Thyroid gland (tissue), 4 donors: ENCODE measurements at regions not wholly inside any gene's neighbourhood (a gene's known extent, or its start where the extent isn't known, plus 50 kb on each side); places are given as distances from the start of the nearest gene placed in this dataset.
"Not testable (repeated sequence)": the region's sequence is repeated elsewhere in the genome, so short reads cannot be mapped to it uniquely, and the experiment has no call there.

Source experiments
- DNase-seq, 2 donors: peaks; one replicate each; pipeline ENCODE4 v3.0.0-alpha.2; 2019
- H3K27ac ChIP-seq, 3 donors: fragments of 200-600 bp; sonication (generic); 1 replicate in 2 of 3; 2 replicates in 1 of 3; pipeline ENCODE4 v1.5.1; 2016 to 2019; ENCODE audit warnings: mild to moderate bottlenecking in 1 of 3, moderate library complexity in 1 of 3
- H3K27me3 ChIP-seq: fragments of 200-600 bp; sonication (generic); one replicate; pipeline ENCODE4 v1.5.1; 2019
- H3K36me3 ChIP-seq, 2 donors: fragments of 200-600 bp; sonication (generic); one replicate each; pipeline ENCODE4 v1.5.1; 2016 to 2019
- H3K4me1 ChIP-seq, 2 donors: fragments of 200-600 bp; sonication (generic); one replicate each; pipeline ENCODE4 v1.5.1; 2017 to 2019
- H3K4me3 ChIP-seq, 3 donors: fragments of 200-600 bp; sonication (generic); replicated peaks in 1 of 3; 1 replicate in 2 of 3; 2 replicates in 1 of 3; pipeline ENCODE4 v1.5.1; 2016; ENCODE audit warnings: mild to moderate bottlenecking in 1 of 3
- H3K9me3 ChIP-seq: fragments of 200-600 bp; sonication (generic); one replicate; pipeline ENCODE4 v1.5.1; 2017
- CTCF ChIP-seq, 6 experiments: fragments of 200-600 bp in 3 of 6; fragments of 450-650 bp in 3 of 6; sonication (generic) in 3 of 6; IDR thresholded peaks; one replicate each; pipeline ENCODE4 v1.5.1; 2016 to 2019; ENCODE audit warnings: antibody characterized with exemption in 6 of 6, mild to moderate bottlenecking in 2 of 6, inconsistent platforms in 1 of 6, moderate library complexity in 1 of 6
- POLR2A ChIP-seq, 2 donors: fragments of 450-650 bp; IDR thresholded peaks; one replicate each; pipeline ENCODE4 v1.6.1; 2017; ENCODE audit warnings: antibody characterized with exemption in 2 of 2, mild to moderate bottlenecking in 2 of 2, moderate library complexity in 1 of 2
- WGBS, 2 donors: methylation state at CpG; one replicate each; pipeline ENCODE4 v1.1.5; 2017; 5-methylcytosine and 5-hydroxymethylcytosine counted together
- intact Hi-C: fragments of 100-400 bp; cut with DNase I; formaldehyde crosslinking; loops from one replicate; pipeline ENCODE4 v1.15.1; 2023

GRCh38 chr5:39755452-39755851 lies 330.7 kb upstream of the DAB2 start:
- intact Hi-C loops, result no loop called here
- DNase-seq, result no peak

GRCh38 chr5:39753747-39754146 lies 329.0 kb upstream of the DAB2 start:
- intact Hi-C loops, H3K27ac ChIP-seq, H3K4me3 ChIP-seq, DNase-seq, H3K4me1 ChIP-seq, H3K27me3 ChIP-seq, H3K9me3 ChIP-seq, H3K36me3 ChIP-seq: not testable (repeated sequence)
- WGBS, 2 donors, result 90 to 93% methylated on average over 1 of the region's 1 CpG

More at GRCh38 chr5:39755452-39755851, 330.7 kb upstream of the DAB2 start:
- TF ChIP-seq CTCF (IDR thresholded peaks at IDR 0.05) (no peak), POLR2A (IDR thresholded peaks at IDR 0.05) (no peak)
- no peaks in the 10 kb centered on the region for H3K27me3 ChIP-seq
- no peaks in the 10 kb centered on the region for H3K9me3 ChIP-seq
- no peaks in the 10 kb centered on the region for H3K36me3 ChIP-seq
- no peak overlapping the region for H3K4me3 ChIP-seq
- peaks cover 0 to 5% of the 10 kb centered on the region in 2 donors for H3K4me1 ChIP-seq
- no peak overlapping the region for H3K27ac ChIP-seq

DNA sequence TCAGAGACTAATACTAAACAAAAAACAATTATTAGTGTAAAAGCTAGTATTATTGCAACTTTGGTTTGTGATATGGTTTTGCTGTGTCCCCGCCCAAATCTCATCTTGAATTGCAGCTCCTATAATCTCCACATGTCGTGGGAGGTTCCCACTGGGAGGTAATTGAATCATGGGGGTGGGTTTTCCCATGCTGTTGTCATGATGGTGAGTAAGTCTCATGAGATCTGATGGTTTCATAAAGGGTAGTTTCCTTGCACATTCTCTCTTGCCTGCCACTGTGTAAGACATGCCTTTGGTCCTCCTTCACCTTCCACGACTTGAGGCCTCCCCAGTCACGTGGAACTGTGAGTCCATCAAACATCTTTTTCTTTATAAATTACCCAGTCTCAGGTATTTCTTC lies 325.9 kb upstream of the DAB2 start:
- Histone ChIP-seq H3K27me3 (no peaks in the 10 kb centered on the region), H3K4me3 (no peak overlapping the region), H3K9me3 (no peaks in the 10 kb centered on the region), H3K4me1 (no peaks in the 10 kb centered on the region), H3K27ac (no peak overlapping the region), H3K36me3 (no peaks in the 10 kb centered on the region)
- no peak for DNase-seq
- intact Hi-C loops, result no loop called here
- TF ChIP-seq CTCF (IDR thresholded peaks at IDR 0.05), result no peak
- TF ChIP-seq POLR2A (IDR thresholded peaks at IDR 0.05), result no peak
- WGBS, 2 donors, result 90 to 92% methylated on average over 4 of the region's 4 CpGs

DNA sequence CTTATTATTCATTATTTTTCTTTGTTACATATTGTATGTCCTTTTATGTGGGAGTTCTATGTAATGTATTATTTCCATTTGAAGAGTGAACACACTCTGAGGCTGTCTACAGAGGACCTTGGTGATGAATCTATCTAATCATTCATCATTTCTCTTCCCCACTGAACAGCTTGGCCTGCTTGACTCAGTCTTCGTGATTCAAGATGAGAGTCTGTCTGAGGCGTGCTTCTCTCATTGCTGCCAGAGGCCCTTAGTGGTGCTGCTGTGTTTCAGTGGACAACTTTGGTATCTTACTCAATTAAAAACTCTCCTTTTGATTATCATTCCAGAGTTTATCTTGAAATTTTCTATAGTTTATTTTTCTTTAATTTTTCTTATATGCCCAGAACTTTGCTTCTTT lies 318.1 kb upstream of the DAB2 start:
- Histone ChIP-seq H3K27me3 (no peaks in the 10 kb centered on the region), H3K9me3 (no peaks in the 10 kb centered on the region), H3K4me1 (no peaks in the 10 kb centered on the region), H3K36me3 (no peaks in the 10 kb centered on the region), H3K27ac (no peak overlapping the region), H3K4me3 (no peak overlapping the region)
- no peak for TF ChIP-seq POLR2A (IDR thresholded peaks at IDR 0.05)
- TF ChIP-seq CTCF (IDR thresholded peaks at IDR 0.05), result no peak
- 87 to 92% methylated on average over 2 of the region's 2 CpGs for WGBS, 2 donors
- DNase-seq, result no peak
- intact Hi-C loops, result no loop called here

DNA sequence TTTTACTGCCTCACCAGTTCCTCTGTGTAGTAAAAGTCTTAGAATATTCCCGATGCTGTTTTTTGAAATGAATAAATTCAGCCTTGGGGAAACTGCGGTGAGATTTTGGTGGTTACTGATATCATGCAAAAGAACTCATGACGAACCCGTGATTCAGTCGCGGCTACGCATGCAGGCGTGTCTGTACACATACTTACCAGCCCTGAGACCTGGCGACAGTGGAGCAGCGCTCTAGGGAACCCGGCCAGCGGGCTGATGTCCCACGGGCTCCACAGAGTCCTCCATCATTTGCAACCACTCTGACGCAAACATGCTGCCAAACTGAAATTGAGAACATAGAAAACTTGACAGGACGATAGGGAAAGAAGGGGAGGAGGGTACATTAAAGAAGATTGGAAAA lies 315.6 kb upstream of the DAB2 start:
- Histone ChIP-seq H3K4me3 (no peak overlapping the region), H3K9me3 (no peaks in the 10 kb centered on the region), H3K27ac (no peak overlapping the region), H3K36me3 (no peaks in the 10 kb centered on the region), H3K4me1 (no peaks in the 10 kb centered on the region), H3K27me3 (no peaks in the 10 kb centered on the region)
- 93 to 97% methylated on average over 15 of the region's 15 CpGs for WGBS, 2 donors
- intact Hi-C loops, result no loop called here
- DNase-seq, result no peak
- no peak for TF ChIP-seq CTCF (IDR thresholded peaks at IDR 0.05)

GRCh38 chr5:39732166-39732565 lies 307.4 kb upstream of the DAB2 start:
- H3K9me3 ChIP-seq, result no peaks in the 10 kb centered on the region
- 80 to 86% methylated on average over 5 of the region's 5 CpGs for WGBS, 2 donors
- H3K4me1 ChIP-seq, result no peaks in the 10 kb centered on the region
- no peaks in the 10 kb centered on the region for H3K36me3 ChIP-seq
- TF ChIP-seq POLR2A (IDR thresholded peaks at IDR 0.05), result no peak
- no peak for TF ChIP-seq CTCF (IDR thresholded peaks at IDR 0.05)
- intact Hi-C loops, result no loop called here
- no peak overlapping the region for H3K4me3 ChIP-seq
- no peak for DNase-seq
- H3K27me3 ChIP-seq, result no peaks in the 10 kb centered on the region
- no peak overlapping the region for H3K27ac ChIP-seq
